NT2/D1 (cell line): ENCODE measurements at regions not wholly inside any gene's neighbourhood (a gene's known extent, or its start where the extent isn't known, plus 50 kb on each side); places are given as distances from the start of the nearest gene placed in this dataset.

Experiments used
- SUZ12 ChIP-seq: IDR thresholded peaks from 2 replicates; pipeline ENCODE4 v1.6.1; 2011; ENCODE audit not compliant: insufficient read length, insufficient read depth; ENCODE audit errors: extremely low read depth
- YY1 ChIP-seq: IDR thresholded peaks from 2 replicates; pipeline ENCODE4 v1.6.1; 2011; ENCODE audit not compliant: insufficient read length, insufficient read depth

GRCh38 chr4:116546759-116547158 lies 538.6 kb downstream of the TRAM1L1 start:
- TF ChIP-seq SUZ12, result no peak
- TF ChIP-seq YY1, result no peak
